ENCODE measurements at regions not wholly inside any gene's neighbourhood (a gene's known extent, or its start where the extent isn't known, plus 50 kb on each side); places are given as distances from the start of the nearest gene placed in this dataset.
"Not testable (repeated sequence)": the region's sequence is repeated elsewhere in the genome, so short reads cannot be mapped to it uniquely, and the experiment has no call there.

GRCh38 chr5:50898966-50899365 lies 232.5 kb downstream of the PARP8 start:
- Histone ChIP-seq H3K27ac (ENCODE audit: poor library complexity, severe bottlenecking) (no peak overlapping the region), H3K36me3 (ENCODE audit: low read depth) (no peaks in the 10 kb centered on the region), H3K27me3 (ENCODE audit: insufficient read depth, poor library complexity, severe bottlenecking) (no peaks in the 10 kb centered on the region), H3K4me1 (ENCODE audit: insufficient read depth, poor library complexity, severe bottlenecking) (no peaks in the 10 kb centered on the region), H3K4me3 (ENCODE audit: severe bottlenecking) (no peak overlapping the region), H3K9me3 (ENCODE audit: severe bottlenecking) (no peaks in the 10 kb centered on the region)
- ATAC-seq (ENCODE audit: low read depth) (no peak), DNase-seq (ENCODE audit: low spot score) (no peak)
- TF ChIP-seq CTCF (IDR thresholded peaks at IDR 0.05; ENCODE audit: poor library complexity, severe bottlenecking), result no peak

GRCh38 chr5:50900952-50901510 lies 234.6 kb downstream of the PARP8 start:
- DNase-seq (ENCODE audit: low spot score) (no peak), ATAC-seq (ENCODE audit: low read depth) (no peak)
- Histone ChIP-seq H3K27me3 (ENCODE audit: insufficient read depth, poor library complexity, severe bottlenecking) (no peaks in the 10 kb centered on the region), H3K9me3 (ENCODE audit: severe bottlenecking) (no peaks in the 10 kb centered on the region), H3K36me3 (ENCODE audit: low read depth) (no peaks in the 10 kb centered on the region), H3K27ac (ENCODE audit: poor library complexity, severe bottlenecking) (no peak overlapping the region), H3K4me1 (ENCODE audit: insufficient read depth, poor library complexity, severe bottlenecking) (no peaks in the 10 kb centered on the region), H3K4me3 (ENCODE audit: severe bottlenecking) (no peak overlapping the region)
- TF ChIP-seq CTCF (IDR thresholded peaks at IDR 0.05; ENCODE audit: poor library complexity, severe bottlenecking), result no peak

GRCh38 chr5:50903651-50904050 lies 237.2 kb downstream of the PARP8 start:
- Histone ChIP-seq H3K9me3 (ENCODE audit: severe bottlenecking) (no peaks in the 10 kb centered on the region), H3K27ac (ENCODE audit: poor library complexity, severe bottlenecking) (no peak overlapping the region), H3K4me3 (ENCODE audit: severe bottlenecking) (no peak overlapping the region), H3K36me3 (ENCODE audit: low read depth) (no peaks in the 10 kb centered on the region), H3K27me3 (ENCODE audit: insufficient read depth, poor library complexity, severe bottlenecking) (no peaks in the 10 kb centered on the region), H3K4me1 (ENCODE audit: insufficient read depth, poor library complexity, severe bottlenecking) (no peaks in the 10 kb centered on the region)
- DNase-seq (ENCODE audit: low spot score) (no peak), ATAC-seq (ENCODE audit: low read depth) (no peak)
- TF ChIP-seq CTCF (IDR thresholded peaks at IDR 0.05; ENCODE audit: poor library complexity, severe bottlenecking), result no peak

- Histone ChIP-seq H3K36me3 (ENCODE audit: low read depth) (no peaks in the 10 kb centered on the region), H3K4me1 (ENCODE audit: insufficient read depth, poor library complexity, severe bottlenecking) (no peaks in the 10 kb centered on the region), H3K27ac (ENCODE audit: poor library complexity, severe bottlenecking) (no peak overlapping the region), H3K27me3 (ENCODE audit: insufficient read depth, poor library complexity, severe bottlenecking) (no peaks in the 10 kb centered on the region), H3K9me3 (ENCODE audit: severe bottlenecking) (no peaks in the 10 kb centered on the region), H3K4me3 (ENCODE audit: severe bottlenecking) (no peak overlapping the region)
- ATAC-seq (ENCODE audit: low read depth) (no peak), DNase-seq (ENCODE audit: low spot score) (no peak)
- no peak for TF ChIP-seq CTCF (IDR thresholded peaks at IDR 0.05; ENCODE audit: poor library complexity, severe bottlenecking)
Observed at GRCh38 chr5:50905996-50906570, 239.6 kb downstream of the PARP8 start.

- not testable (repeated sequence) for DNase-seq (ENCODE audit: low spot score); H3K27me3 ChIP-seq (ENCODE audit: insufficient read depth, poor library complexity, severe bottlenecking); H3K4me3 ChIP-seq (ENCODE audit: severe bottlenecking); H3K27ac ChIP-seq (ENCODE audit: poor library complexity, severe bottlenecking); H3K36me3 ChIP-seq (ENCODE audit: low read depth); ATAC-seq (ENCODE audit: low read depth); H3K9me3 ChIP-seq (ENCODE audit: severe bottlenecking); H3K4me1 ChIP-seq (ENCODE audit: insufficient read depth, poor library complexity, severe bottlenecking)
Observed at GRCh38 chr5:50920160-50920559, 253.7 kb downstream of the PARP8 start.

All from RWPE2 (cell line).